HCEC 1CT (cell line): ENCODE measurements at regions not wholly inside any gene's neighbourhood (a gene's known extent, or its start where the extent isn't known, plus 50 kb on each side); places are given as distances from the start of the nearest gene placed in this dataset.
A peak's percentile ranks its signal among the peaks of the same experiment; 100 is the strongest.
"Not testable (repeated sequence)": the region's sequence is repeated elsewhere in the genome, so short reads cannot be mapped to it uniquely, and the experiment has no call there.

Experiments
- DNase-seq: peaks from one replicate; pipeline ENCODE4 v3.0.0-alpha.2; 2017

DNA sequence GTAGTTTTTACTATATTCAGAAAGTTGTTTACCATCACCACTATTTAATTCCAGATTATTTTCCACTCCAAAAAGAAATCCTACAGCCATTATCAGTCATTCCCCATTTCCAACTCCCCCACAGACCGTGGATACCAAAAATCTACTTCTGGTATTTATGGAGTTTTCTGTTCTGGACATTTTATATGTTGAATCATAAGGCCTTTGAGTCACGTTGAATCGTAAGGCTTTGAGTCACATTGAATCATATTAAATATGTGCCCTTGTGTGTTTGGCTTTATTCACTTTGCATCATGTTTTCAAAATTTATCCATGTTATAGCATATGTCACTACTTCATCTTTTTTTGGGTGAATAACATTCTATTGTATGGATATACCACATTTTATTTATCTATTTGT, 454.1 kb upstream of the NUDT12 start:
- DNase-seq = peak; percentile 93

DNA sequence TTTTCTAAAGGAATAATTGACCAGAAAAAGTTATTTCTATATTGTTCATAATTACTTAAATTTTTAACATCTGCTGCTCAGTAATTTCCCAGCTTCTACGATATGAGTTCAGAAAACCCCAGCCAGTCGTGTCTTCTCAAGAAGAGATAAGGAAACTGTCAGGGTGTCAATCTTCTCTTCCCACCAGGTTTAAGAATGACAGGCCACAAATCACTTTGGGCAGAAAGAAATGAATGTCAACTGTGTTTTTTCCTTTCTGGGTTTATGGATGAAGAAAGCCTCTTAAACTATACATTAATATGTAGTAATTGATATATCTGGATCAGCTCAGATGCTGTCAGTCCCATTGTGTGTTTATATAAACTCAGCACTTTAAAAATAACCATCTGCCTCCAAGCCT, 453.2 kb upstream of the NUDT12 start:
- DNase-seq = no peak

DNA sequence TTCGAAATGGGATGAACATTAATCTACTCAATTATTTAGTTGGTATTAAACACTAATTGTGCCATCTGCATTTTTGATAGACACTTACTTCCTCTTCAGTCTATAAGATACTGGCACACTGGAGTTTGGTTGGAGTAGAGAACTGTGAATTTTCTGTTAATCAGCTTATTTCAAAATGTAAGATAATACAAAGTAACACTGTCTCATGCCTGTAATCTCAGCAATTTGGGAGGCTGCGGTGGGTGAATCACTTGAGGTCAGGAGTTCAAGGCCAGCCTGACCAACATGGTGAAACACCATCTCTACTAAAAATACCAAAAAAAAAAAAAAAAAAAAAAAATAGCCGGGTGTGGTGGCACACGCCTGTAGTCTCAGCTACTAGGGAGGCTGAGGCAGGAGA, 440.2 kb upstream of the NUDT12 start:
- peak; percentile 36 for DNase-seq

DNA sequence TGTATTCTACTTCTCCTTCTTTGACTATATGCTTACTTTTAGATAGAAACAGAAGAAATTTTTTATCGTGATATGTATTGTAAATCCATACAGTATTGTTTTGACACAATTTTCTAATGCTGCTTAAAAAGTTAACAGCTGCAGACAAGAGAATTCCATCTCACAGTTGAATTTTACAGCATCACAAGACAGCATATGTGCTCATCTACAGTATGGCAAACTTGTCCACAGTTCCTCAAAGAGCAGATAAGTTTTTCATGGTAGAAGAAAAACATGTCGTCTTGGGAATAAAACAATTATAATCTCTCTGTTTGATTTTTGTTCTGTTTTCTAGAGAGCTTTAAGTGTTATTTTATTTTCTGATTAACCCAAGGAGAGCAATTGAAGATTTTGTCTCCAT, 438.5 kb upstream of the NUDT12 start:
- no peak for DNase-seq

DNA sequence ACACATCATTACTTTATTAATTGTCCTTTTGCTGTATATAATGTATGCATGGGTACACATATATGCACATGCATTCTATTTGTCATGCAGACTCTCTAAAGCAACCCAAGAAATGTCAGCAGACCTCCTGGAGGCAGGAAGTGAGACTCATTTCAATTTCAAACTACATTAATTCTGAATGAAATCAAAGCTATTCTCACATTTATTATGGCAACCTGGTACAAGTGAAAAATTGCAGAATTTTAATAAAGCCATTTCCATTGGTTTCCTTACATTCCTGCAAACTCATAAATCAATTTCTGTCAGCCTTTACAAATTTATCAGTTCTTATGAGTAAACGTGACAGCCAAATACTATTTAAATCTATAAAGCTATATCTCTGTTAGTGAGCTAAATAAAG, 430.4 kb upstream of the NUDT12 start:
- DNase-seq = no peak

DNA sequence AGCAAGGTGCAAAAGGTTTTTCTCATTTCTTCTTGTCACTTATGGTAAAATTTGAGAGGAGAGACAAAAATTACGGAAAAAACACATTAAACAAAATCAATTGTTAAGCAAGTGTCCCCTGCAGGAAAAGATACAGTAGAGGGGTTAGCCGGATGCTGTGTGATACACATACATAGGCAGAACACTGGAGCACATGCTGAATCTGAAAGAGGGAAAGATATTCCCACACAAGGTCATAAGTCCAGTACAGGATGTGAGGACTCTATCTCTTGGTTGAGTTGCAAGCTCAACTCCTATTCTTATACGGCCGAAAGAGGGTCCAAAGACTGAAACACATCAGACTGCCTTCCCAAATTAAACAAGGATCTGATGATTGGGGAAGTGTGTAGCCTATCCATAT, 427.5 kb upstream of the NUDT12 start:
- DNase-seq = no peak

DNA sequence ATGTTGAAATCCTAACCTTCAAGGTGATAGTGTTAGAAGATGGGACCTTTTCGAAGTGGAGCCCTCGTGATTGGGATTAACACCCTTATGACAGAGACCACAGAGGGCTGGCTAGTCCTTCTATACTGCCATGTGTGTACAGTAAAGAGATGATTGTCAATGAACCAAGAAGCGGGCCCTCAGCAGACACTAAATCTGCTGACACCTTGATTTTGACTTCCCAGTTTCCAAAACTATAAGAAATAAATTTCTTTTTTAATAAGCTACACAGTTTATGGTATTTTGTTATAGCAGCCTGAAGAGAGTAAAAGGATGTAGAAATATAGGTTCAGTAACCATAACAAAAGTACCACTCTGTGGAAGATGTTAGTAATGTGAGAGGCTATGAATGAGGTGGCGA, 419.0 kb upstream of the NUDT12 start:
- DNase-seq = no peak

DNA sequence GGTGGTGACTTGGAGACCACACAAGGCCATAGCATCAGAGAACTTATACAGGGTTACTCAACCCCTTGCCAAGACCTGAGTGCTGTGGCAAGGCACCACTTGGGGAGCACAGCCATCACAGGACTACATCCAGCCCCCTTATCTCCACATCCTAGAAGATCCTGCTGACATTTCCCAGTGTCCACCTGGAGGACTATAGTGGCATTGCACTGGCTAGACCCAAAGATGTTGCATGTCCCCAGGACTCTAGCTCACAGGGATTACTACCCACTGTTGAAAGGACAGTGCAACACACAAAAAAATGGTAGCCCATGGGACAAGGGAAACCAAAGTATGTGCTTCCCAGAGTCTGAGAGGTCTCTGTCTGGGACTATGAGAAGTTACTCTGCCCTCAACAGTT, 411.1 kb upstream of the NUDT12 start:
- no peak for DNase-seq

DNA sequence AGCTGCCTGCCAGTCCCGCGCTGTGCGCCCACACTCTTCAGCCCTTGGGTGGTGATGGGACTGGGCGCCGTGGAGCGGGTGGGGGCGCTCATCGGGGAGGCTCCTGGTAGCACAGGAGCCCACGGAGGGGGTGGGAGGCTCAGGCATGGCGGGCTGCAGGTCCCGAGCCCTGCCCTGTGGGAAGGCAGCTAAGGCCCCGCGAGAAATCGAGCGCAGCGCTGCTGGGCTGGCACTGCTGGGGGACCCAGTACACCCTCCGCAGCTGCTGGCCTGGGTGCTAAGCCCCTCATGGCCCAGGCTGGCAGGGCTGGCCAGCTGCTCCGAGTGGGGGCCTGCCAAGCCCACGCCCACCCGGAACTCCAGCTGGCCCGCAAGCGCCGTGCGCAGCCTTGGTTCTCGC, 403.7 kb upstream of the NUDT12 start:
- DNase-seq = not testable (repeated sequence)

DNA sequence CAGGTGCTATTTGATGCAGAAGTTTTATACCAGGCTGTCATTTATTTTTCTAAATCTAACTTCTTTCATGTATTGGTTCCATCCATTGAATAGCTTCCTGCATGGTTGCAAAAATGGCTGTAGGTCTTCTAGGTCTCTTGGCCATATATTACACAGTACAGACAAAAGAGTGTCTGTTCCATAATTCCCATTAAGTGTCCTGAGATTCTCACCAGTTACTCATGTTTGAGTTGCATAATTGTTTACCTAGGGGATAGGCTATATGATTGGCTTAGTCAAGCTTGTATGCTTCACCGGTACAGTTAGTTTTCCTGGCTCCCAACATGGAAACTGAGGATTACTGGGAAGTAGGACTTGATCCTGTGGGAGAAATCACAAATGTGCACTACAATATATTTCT, 399.4 kb upstream of the NUDT12 start:
- DNase-seq = no peak

DNA sequence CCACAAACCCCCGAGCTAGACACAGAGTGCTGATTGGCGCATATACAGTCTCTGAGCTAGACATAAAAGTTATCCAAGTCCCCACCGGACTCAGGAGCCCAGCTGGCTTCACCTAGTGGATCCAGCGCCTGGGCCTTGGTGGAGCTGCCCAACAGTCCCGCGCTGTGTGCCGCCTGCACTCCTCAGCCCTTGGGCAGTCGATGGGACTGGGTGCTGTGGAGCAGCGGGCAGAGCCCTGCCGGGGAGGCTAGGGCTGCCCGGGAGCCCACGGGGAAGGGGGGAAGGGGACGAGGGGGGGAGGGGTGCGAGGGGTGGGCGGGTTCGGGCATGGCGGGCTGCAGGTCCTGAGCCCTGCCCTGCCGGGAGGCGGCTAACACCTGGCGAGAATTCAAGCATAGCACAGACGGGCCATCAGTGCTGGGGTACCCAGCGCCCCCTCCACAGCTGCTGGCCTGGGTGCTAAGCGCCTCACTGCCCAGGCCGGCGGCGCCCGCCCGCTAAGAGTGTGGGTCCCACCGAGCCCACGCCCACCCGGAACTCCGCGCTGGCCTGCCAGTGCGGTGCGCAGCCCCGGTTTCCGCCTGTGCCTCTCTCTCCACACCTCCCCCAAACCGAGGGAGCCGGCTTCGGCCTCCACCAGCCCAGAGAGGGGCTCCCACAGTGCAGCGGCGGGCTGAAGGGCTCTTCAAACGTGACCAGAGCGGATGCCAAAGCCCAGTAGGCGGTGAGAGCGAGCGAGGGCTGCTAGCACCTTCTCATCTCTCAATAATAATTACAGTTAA, 391.2 kb upstream of the NUDT12 start:
- no peak for DNase-seq

DNA sequence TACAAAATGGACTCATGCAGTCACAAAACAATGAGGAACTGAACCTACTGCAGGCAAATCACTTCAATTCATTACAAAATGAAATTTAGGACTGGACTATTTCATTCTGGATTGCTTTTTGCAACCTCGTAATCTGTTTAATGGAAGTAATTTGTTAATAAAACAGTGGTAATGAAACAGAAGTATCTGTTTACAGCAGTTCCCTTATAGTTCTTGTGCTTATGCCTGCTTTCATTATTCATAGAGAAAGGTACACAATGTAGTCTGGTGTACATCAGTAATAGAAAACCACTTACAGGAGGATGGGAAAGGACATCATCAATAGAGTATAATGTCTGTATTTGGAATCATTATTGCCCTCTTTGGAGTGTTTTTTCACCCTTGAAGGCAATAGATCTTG, 389.2 kb upstream of the NUDT12 start:
- no peak for DNase-seq

DNA sequence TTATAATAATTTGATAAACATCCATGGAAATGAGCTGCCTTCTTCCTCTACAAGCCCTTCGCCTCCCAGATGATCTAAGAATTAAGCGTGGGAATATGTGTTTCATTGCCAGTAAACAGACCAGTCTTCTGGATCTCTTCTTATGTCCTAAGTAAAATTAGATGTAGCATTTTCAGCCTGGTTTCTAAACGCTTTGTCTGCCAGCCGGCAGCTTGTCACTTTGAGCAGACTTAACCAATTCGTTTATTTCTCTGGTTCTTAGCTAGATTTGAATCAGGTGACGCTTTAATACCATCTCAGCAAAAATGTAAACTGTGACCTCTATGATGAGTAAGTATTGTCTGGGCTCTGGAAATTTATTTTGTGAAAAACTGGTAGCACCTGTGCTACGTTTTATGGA, 380.6 kb upstream of the NUDT12 start:
- DNase-seq = no peak

DNA sequence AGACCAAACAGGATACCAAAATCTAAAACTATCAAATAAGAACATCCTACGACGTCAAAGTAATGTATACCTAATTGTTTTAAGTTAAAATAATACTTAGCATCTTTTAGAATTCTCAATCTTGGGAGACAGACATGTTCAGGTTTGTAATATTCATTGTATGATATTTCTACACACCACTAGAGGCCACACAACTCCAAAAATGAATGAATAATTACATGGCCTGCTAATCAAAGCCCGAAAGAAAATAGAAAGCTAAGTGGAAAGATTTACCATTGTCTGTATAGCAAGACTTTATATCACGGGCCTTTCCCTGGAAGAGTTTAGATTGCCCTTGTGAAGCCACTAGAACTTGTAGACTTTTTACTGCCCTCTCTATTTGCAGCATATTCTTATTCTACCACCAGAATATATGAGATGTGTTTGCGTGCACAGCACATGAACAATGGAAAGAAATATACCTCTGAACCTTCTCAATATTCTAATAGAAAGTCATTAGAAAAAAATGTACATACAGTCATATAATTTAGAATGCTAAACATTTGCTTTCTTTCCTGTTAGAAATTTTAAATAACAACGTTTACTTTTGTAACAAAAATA, 380.1 kb upstream of the NUDT12 start:
- DNase-seq = peak; percentile 47

DNA sequence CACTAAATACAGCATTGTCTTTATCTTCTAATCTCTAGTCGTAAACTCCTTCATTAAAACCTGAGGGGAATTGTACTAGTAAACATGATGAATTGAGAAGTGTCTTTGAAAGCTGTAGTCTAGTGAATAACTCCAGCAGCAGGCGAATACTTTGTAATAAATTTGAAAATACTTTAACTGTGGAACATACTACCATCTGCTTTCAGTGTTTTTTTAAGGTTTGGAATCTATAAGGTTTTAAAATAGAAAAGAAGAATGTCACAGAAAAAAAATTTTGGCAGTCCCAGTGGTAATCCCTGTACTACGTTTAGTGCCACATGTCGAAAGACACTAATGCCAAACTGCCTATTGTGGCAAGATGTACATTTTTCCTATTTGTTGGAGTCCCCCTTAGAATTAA, 379.0 kb upstream of the NUDT12 start:
- no peak for DNase-seq

DNA sequence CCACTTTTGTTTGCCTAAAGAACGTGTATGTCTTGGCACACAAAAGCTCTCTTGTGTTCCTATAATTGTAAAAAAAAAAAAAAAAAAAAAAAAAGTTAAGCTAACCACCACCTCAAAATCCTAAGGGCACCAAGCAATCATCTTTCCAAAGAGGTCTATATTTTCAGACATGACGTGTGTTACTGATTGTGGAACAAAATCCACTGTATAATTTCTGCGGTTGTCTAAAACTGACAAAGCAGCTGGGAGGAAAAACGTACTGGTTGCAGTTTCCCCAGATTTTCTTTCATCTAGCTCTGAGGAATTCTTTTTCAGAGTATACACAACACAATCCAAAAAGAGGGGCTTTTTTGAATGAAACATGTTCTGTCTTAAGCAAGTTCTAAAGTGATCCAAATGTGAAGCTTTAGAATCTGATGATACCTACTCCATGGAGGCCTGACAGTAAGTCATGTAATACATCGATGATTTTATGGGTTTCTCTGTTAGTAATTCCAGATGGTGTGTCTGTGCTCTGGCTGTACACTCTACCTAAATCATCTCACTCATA, 375.6 kb upstream of the NUDT12 start:
- DNase-seq = no peak

DNA sequence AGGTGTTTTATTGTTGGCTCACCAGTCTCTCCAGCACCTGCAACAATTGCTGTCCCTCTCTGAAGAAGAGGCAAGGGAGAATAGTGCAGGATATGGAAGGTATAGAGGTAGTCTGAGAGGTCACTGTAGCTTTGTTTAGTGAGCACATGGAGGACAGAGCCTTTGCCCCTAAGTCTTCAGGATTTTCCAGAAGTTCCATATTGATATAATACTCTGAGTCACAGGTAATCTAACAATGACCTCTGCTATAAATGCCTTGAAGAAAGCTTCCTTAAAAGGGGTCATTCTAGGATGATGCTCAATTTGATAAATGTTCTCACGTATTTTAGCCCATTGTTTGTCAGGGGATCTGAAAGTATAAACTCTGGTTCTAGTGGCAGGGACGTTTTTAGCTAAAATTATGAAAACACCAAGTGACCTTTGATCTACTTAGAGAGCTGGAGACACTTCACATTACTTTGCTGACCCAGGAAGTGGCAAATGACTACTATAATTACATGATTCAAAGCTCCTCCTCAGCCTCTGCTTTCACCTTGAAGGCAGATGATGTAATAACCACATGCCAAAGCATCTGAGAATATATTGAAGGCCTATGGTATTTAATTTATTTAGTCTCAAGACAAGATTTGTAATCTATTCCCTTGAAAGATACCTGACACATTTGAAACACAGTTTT, 366.9 kb upstream of the NUDT12 start:
- DNase-seq = peak; percentile 53

DNA sequence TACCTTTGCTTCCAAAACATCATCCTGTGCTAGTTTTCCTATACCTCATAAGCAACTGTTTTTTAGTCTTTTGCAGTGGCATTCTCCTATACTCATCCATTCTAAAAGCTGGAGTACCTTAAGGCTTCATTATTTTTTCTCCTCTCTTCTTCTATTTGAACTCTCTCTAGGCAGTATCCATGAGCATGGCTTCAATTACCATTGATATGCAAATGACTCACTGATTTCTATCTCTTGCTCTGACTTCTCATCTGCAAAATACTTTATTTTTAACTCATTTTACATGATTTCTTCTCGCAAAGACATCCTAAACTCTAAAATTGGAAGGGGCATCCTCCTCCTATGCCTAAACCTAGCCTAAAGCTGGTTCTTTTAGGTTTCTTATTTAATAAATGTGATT, 365.1 kb upstream of the NUDT12 start:
- DNase-seq = no peak

DNA sequence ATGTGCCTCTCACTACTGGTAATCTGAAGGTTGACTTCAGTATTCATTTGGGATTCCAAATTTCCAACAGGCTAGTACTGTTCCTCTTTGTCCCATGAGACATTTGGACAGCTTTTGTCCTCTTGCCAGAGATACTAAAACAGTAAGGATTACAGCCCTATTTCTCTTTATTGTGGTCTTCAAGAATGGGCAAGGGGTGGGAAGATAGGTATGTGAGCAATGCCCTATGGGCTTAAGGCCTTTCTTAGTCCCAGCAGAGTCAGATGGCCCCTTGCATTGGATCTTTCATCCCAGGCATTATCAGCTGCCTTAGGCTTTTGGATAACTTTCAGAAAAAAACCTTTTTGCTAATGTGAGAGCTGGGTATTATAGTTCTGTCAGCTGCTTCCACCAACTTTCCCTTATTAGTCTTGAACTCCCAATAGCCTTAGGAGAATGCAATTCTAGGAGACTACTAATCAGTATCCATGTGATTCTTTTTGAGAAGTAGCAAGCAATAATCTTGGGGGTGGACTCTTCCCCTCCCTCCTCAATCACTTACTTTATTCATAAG, 361.1 kb upstream of the NUDT12 start:
- no peak for DNase-seq

DNA sequence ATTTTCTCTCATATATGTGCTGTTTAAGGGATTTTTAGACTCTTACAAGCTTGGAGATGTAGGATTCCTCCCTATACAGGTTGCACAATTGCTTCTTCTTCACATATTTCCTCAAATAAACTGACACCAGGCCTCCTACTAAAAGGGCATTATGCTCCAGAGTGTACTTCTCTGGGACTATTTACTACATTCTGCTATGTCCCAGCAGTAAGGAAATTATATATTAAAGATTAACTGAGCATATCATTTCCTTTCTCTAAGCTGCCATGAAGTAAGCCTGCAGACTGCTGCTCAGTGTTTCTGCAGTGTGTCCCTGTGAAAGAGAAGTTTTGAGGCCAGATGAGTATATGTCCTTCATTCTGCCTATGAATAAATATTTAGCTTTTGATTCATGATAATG, 356.9 kb upstream of the NUDT12 start:
- no peak for DNase-seq

DNA sequence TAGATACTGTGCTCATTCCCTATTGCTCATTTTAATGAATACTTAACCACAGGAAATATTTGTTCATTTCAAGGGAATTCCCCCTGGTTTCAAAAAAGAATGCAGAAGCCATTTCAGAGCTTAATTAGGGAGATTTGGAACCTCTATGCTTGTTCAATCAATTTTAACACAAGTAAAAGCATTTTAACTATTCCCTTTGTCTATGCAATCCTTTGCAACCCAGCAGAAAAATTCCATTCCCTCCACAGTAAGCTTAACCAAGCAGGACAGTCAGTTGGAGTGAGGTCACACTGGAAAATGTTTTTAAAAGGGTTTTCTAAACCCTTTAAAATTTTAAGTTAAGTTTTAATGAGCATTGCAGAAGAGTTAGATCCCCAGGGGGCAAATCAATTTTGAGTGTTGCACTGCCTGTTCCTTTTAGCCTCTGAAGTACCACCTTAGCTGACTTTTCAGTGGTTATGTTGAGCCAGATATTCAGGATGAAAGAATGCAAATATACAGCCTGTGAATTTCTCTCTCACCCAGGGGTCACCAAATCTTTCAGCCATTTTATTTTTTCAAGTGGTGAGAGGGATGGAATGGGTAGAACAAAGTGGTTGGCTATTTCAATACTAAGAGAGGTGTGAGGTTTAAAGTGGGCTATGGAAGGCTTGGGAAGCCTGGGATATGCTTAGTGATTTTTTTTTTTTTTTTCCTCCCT, 356.2 kb upstream of the NUDT12 start:
- peak; percentile 27 for DNase-seq

DNA sequence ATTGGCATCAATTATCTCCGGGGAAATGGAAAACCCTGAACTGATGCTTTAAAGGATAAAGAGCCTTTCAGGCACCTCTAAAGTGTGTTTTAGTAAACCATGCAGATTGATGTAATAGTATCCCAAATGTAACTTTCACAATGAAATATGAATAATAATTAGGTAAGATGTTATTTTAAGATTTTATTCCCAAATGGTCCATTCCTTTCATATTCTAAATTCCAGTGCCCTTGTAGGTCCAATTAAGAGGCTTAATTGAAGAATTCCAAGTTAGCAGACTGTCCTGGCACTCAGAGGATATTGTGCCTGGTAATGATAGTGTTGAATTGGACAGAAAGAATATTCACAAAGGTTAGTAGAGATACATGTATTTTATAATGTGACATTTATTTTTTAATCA, 352.5 kb upstream of the NUDT12 start:
- DNase-seq = peak; percentile 30

DNA sequence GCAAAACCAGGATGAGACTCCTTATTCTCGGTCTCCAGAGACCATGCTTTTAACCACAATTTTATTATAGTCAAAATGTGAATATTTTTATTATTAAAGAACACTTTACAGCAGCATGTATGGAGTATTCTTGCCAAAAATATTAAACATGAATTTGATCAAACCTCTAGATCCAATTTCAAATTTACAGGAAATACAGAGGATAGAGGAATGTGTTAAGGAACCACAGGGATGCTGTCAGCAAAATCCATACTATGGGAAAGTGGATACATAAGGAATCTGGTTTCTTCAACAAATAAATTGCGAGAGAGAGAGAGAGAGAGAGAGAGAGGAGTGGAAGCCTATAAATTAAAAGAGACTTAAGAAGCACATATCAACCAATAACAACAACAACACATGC, 348.2 kb upstream of the NUDT12 start:
- no peak for DNase-seq
